Caco-2 (cell line): ENCODE measurements at regions not wholly inside any gene's neighbourhood (a gene's known extent, or its start where the extent isn't known, plus 50 kb on each side); places are given as distances from the start of the nearest gene placed in this dataset.

Experiments
- BruUV-seq: library from RNA; stranded (reverse); fragments of 400-500 nt; replicated peaks from 2 replicates; lab custom pipeline; 2021; lab: Mats Ljungman, UMichigan
- CTCF ChIA-PET: fragments of 300-600 bp; sonication (Branson Sonifier 250); formaldehyde crosslinking; loops from one replicate; lab custom pipeline; 2022; ENCODE audit warnings: antibody characterized with exemption; lab: Charles Lee
- POLR2A ChIA-PET: fragments of 300-600 bp; sonication (Branson Sonifier 250); formaldehyde crosslinking; loops from one replicate; lab custom pipeline; 2022; ENCODE audit warnings: antibody characterized with exemption; lab: Charles Lee
- DNase-seq, 2 experiments: peaks; one replicate each; pipeline versions ENCODE4 v3.0.0 to v3.0.0-alpha.2; 2020 to 2022
- H3K27me3 ChIP-seq: replicated peaks from 2 replicates; pipeline ENCODE4 v1.6.0; 2011; ENCODE audit warnings: low read length; ENCODE audit not compliant: control insufficient read depth, insufficient read depth
- H3K36me3 ChIP-seq: 2 replicates; pipeline ENCODE4 v1.5.1; 2011; ENCODE audit warnings: low read length; ENCODE audit not compliant: control insufficient read depth, insufficient read depth
- H3K4me1 ChIP-seq: fragments of 250-450 bp; sonication (Bioruptor Pico); 2 replicates; pipeline ENCODE4 v1.5.1; 2020; ENCODE audit warnings: mild to moderate bottlenecking
- H3K4me3 ChIP-seq: 2 replicates; pipeline ENCODE4 v1.5.1; 2011; ENCODE audit warnings: low read depth, mild to moderate bottlenecking, control low read depth, low read length
- H3K9me3 ChIP-seq: fragments of 250-450 bp; sonication (Bioruptor Pico); 2 replicates; pipeline ENCODE4 v1.5.1; 2020; ENCODE audit warnings: mild to moderate bottlenecking, moderate library complexity
- H3K27ac Mint-ChIP-seq: one replicate; pipeline ENCODE4 v1.8.0; 2022; ENCODE audit warnings: mixed read lengths; ENCODE audit not compliant: unreplicated experiment
- H3K27me3 Mint-ChIP-seq: one replicate; pipeline ENCODE4 v1.8.0; 2022; ENCODE audit warnings: mixed read lengths; ENCODE audit not compliant: insufficient read depth, unreplicated experiment
- H3K36me3 Mint-ChIP-seq: one replicate; pipeline ENCODE4 v1.8.0; 2022; ENCODE audit warnings: mild to moderate bottlenecking, mixed read lengths; ENCODE audit not compliant: insufficient read depth, unreplicated experiment
- H3K4me1 Mint-ChIP-seq: one replicate; pipeline ENCODE4 v1.8.0; 2022; ENCODE audit warnings: low read depth, mixed read lengths; ENCODE audit not compliant: unreplicated experiment
- H3K4me3 Mint-ChIP-seq: one replicate; pipeline ENCODE4 v1.8.0; 2022; ENCODE audit warnings: mild to moderate bottlenecking, moderate library complexity, mixed read lengths; ENCODE audit not compliant: unreplicated experiment
- H3K9me3 Mint-ChIP-seq: one replicate; pipeline ENCODE4 v1.8.0; 2022; ENCODE audit warnings: mixed read lengths; ENCODE audit not compliant: unreplicated experiment
- CTCF ChIP-seq, 2 experiments: fragments of 200-600 bp in 1 of 2; IDR thresholded peaks; 1 replicate in 1 of 2; 2 replicates in 1 of 2; pipeline versions ENCODE4 v1.5.1 to v1.8.0; 2011 to 2022; ENCODE audit warnings: antibody characterized with exemption in 1 of 2, control low read depth in 1 of 2, inconsistent platforms in 1 of 2, low read depth in 1 of 2, low read length in 1 of 2, mild to moderate bottlenecking in 1 of 2, moderate library complexity in 1 of 2; ENCODE audit not compliant: insufficient read depth in 1 of 2, severe bottlenecking in 1 of 2, unreplicated experiment in 1 of 2
- intact Hi-C: fragments of 100-400 bp; cut with micrococcal nuclease; formaldehyde crosslinking; loops from one replicate; pipeline ENCODE4 v1.10.0; 2022; ENCODE audit not compliant: unreplicated experiment

- Histone ChIP-seq H3K9me3 (no peaks in the 10 kb centered on the region), H3K4me3 (no peak overlapping the region), H3K27me3 (no peaks in the 10 kb centered on the region), H3K36me3 (no peaks in the 10 kb centered on the region), H3K4me1 (no peaks in the 10 kb centered on the region)
- Mint-ChIP-seq H3K27ac (no peak overlapping the region), H3K27me3 (no peaks in the 10 kb centered on the region), H3K36me3 (no peaks in the 10 kb centered on the region), H3K4me3 (no peak overlapping the region), H3K4me1 (no peaks in the 10 kb centered on the region), H3K9me3 (no peaks in the 10 kb centered on the region)
- DNase-seq: no peak
- no peak for TF ChIP-seq CTCF (IDR thresholded peaks at IDR 0.05; ENCODE audit: insufficient read depth in 1 of 2, low read depth in 1 of 2, low read length in 1 of 2, severe bottlenecking in 1 of 2, unreplicated experiment in 1 of 2)
- intact Hi-C loops: no loop called here
- ChIA-PET CTCF (no interaction called here), POLR2A (no interaction called here)
- no TSS peak for BruUV-seq
Measured at GRCh38 chr2:238989484-238989883, 141.6 kb downstream of the TWIST2 start.

GRCh38 chr2:238994432-238994831 is 146.5 kb downstream of the TWIST2 start:
- H3K4me3 Mint-ChIP-seq: no peak overlapping the region
- Histone ChIP-seq H3K36me3 (no peaks in the 10 kb centered on the region), H3K9me3 (no peaks in the 10 kb centered on the region), H3K4me3 (no peak overlapping the region), H3K27me3 (no peaks in the 10 kb centered on the region), H3K4me1 (no peaks in the 10 kb centered on the region)
- intact Hi-C loops: no loop called here
- CTCF ChIA-PET: no interaction called here
- no peak for TF ChIP-seq CTCF (IDR thresholded peaks at IDR 0.05; ENCODE audit: insufficient read depth in 1 of 2, low read depth in 1 of 2, low read length in 1 of 2, severe bottlenecking in 1 of 2, unreplicated experiment in 1 of 2)
- no peak overlapping the region for H3K27ac Mint-ChIP-seq
- no peaks in the 10 kb centered on the region for H3K4me1 Mint-ChIP-seq
- H3K27me3 Mint-ChIP-seq: peaks cover 3% of the 10 kb centered on the region
- POLR2A ChIA-PET: no interaction called here
- H3K9me3 Mint-ChIP-seq: no peaks in the 10 kb centered on the region
- no peaks in the 10 kb centered on the region for H3K36me3 Mint-ChIP-seq
- BruUV-seq: no TSS peak
- no peak for DNase-seq

- no peaks in the 10 kb centered on the region for H3K4me1 Mint-ChIP-seq
- TF ChIP-seq CTCF (IDR thresholded peaks at IDR 0.05; ENCODE audit: insufficient read depth in 1 of 2, low read depth in 1 of 2, low read length in 1 of 2, severe bottlenecking in 1 of 2, unreplicated experiment in 1 of 2): no peak
- no peaks in the 10 kb centered on the region for H3K9me3 ChIP-seq
- intact Hi-C loops: no loop called here
- no TSS peak for BruUV-seq
- ChIA-PET POLR2A (no interaction called here), CTCF (no interaction called here)
- no peaks in the 10 kb centered on the region for H3K36me3 Mint-ChIP-seq
- no peak overlapping the region for H3K27ac Mint-ChIP-seq
- no peaks in the 10 kb centered on the region for H3K36me3 ChIP-seq
- H3K27me3 ChIP-seq: no peaks in the 10 kb centered on the region
- no peak overlapping the region for H3K4me3 ChIP-seq
- H3K4me3 Mint-ChIP-seq: no peak overlapping the region
- no peaks in the 10 kb centered on the region for H3K9me3 Mint-ChIP-seq
- DNase-seq: no peak
- peaks cover 3% of the 10 kb centered on the region for H3K27me3 Mint-ChIP-seq
- H3K4me1 ChIP-seq: no peaks in the 10 kb centered on the region
Measured at GRCh38 chr2:238994876-238995275, 147.0 kb downstream of the TWIST2 start.
